ENCODE measurements at regions not wholly inside any gene's neighbourhood (a gene's known extent, or its start where the extent isn't known, plus 50 kb on each side); places are given as distances from the start of the nearest gene placed in this dataset.

DNA sequence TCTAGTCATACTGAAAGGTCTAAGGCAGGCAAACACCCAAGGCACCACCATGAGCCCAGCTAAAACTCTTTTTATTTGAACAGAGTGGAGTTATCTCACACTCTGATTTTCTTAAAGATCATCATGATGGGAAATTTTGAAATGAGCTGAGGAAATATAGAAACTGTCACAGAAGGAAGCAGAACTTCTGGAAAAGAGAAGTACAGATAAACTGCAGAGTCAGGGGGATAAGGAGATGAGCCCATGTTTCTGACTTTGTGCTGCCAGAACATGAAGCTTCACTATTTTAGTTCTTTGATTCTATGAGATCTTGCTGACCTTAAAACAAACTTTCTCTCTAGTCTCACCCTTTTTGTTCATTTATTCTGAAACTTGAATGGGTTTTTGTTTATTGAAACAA, 406.5 kb upstream of the EDIL3 start:
- H3K9me3 ChIP-seq (ENCODE audit: control insufficient read depth in 1 of 2, insufficient read depth in 1 of 2, low read length in 2 of 2), result no peaks in the 10 kb centered on the region
- no peak for ATAC-seq (ENCODE audit: poor library complexity)
- H3K27me3 ChIP-seq (ENCODE audit: control insufficient read depth in 1 of 2, insufficient read depth in 2 of 2, low read length in 2 of 2), result no peaks in the 10 kb centered on the region
- H3K4me1 ChIP-seq (ENCODE audit: insufficient read depth, low read length), result no peaks in the 10 kb centered on the region
- DNase-seq, result peak in 3 of 14 experiments; percentile 4 to 9 (median 9)
- no peak overlapping the region for H3K27ac ChIP-seq (ENCODE audit: low read depth in 1 of 2, low read length in 2 of 2)
- H3K27ac Mint-ChIP-seq, result no peak overlapping the region
- intact Hi-C loops (cut with DNase I, micrococcal nuclease), result no loop called here
- no peaks in the 10 kb centered on the region for H3K27me3 Mint-ChIP-seq
- TF ChIP-seq, protein P1, sequence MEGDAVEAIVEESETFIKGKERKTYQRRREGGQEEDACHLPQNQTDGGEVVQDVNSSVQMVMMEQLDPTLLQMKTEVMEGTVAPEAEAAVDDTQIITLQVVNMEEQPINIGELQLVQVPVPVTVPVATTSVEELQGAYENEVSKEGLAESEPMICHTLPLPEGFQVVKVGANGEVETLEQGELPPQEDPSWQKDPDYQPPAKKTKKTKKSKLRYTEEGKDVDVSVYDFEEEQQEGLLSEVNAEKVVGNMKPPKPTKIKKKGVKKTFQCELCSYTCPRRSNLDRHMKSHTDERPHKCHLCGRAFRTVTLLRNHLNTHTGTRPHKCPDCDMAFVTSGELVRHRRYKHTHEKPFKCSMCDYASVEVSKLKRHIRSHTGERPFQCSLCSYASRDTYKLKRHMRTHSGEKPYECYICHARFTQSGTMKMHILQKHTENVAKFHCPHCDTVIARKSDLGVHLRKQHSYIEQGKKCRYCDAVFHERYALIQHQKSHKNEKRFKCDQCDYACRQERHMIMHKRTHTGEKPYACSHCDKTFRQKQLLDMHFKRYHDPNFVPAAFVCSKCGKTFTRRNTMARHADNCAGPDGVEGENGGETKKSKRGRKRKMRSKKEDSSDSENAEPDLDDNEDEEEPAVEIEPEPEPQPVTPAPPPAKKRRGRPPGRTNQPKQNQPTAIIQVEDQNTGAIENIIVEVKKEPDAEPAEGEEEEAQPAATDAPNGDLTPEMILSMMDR (IDR thresholded peaks at IDR 0.05), result no peak
- H3K4me3 Mint-ChIP-seq, result no peak overlapping the region
- POLR2A ChIA-PET, result no interaction called here
- no peaks in the 10 kb centered on the region for H3K36me3 ChIP-seq (ENCODE audit: insufficient read depth, low read length)
- H3K4me3 ChIP-seq (ENCODE audit: low read length), result no peak overlapping the region
- peaks cover 3% of the 10 kb centered on the region for H3K9me3 Mint-ChIP-seq
- CTCF ChIA-PET, result interaction anchor here (0.6 kb wide), 1 partner anchor 702 kb away, joined by 3 read pairs; no protein-coding TSS in a partner anchor
- no peaks in the 10 kb centered on the region for H3K36me3 Mint-ChIP-seq (ENCODE audit: low read depth)
- H3K4me1 Mint-ChIP-seq (ENCODE audit: low read depth), result no peaks in the 10 kb centered on the region

DNA sequence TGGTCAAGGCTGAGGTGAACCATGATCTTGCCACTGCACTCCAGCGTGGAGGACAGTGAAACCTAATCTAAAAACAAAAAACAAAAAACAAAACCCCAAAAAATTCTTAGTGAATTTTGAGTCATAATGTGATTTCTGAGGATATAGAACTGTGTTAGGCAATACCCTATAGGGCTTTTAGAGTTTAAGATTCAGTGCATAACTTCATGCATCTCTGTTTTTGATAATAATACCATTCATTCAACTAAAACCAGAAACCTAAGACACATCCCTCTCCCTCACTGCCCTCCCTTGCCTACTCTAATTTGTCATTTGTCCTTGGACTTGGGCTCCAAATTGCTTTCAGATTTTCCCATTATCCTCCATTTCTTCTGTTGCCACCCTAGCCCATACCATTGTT, 405.7 kb upstream of the EDIL3 start:
- Mint-ChIP-seq H3K4me3 (no peak overlapping the region), H3K27ac (no peak overlapping the region), H3K9me3 (peaks cover 3% of the 10 kb centered on the region), H3K4me1 (ENCODE audit: low read depth) (no peaks in the 10 kb centered on the region), H3K36me3 (ENCODE audit: low read depth) (no peaks in the 10 kb centered on the region), H3K27me3 (no peaks in the 10 kb centered on the region)
- ATAC-seq (ENCODE audit: poor library complexity) (no peak), DNase-seq (no peak)
- CTCF ChIA-PET, result no interaction called here
- POLR2A ChIA-PET, result no interaction called here
- Histone ChIP-seq H3K4me3 (ENCODE audit: low read length) (no peak overlapping the region), H3K27me3 (ENCODE audit: control insufficient read depth in 1 of 2, insufficient read depth in 2 of 2, low read length in 2 of 2) (no peaks in the 10 kb centered on the region), H3K4me1 (ENCODE audit: insufficient read depth, low read length) (no peaks in the 10 kb centered on the region), H3K36me3 (ENCODE audit: insufficient read depth, low read length) (no peaks in the 10 kb centered on the region), H3K9me3 (ENCODE audit: control insufficient read depth in 1 of 2, insufficient read depth in 1 of 2, low read length in 2 of 2) (no peaks in the 10 kb centered on the region), H3K27ac (ENCODE audit: low read depth in 1 of 2, low read length in 2 of 2) (no peak overlapping the region)
- intact Hi-C loops (cut with DNase I, micrococcal nuclease), result no loop called here
- TF ChIP-seq, protein P1 (IDR thresholded peaks at IDR 0.05), result no peak

DNA sequence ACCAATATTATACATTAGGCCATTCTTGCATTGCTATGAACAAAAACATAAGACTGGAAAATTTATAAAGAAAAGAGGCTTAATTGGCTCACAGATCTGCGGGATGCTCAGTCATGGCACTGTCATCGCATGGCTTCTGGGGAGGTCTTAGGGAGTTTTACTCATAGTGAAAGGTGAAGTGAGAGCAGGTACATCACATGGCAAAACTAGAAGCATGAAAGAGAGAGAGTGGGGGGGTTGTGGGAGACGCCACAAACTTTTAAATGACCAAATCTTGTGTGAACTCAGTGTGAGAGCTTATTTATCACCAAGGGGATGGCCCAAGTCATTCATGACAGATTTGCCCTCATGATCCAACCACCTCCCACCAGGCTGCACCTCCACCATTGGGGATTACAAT, 398.3 kb upstream of the EDIL3 start:
- no peak for ATAC-seq (ENCODE audit: poor library complexity)
- TF ChIP-seq, protein P1 (IDR thresholded peaks at IDR 0.05), result no peak
- intact Hi-C loops (cut with DNase I, micrococcal nuclease), result no loop called here
- ChIA-PET POLR2A (no interaction called here), CTCF (no interaction called here)
- Histone ChIP-seq H3K4me3 (ENCODE audit: low read length) (no peak overlapping the region), H3K36me3 (ENCODE audit: insufficient read depth, low read length) (no peaks in the 10 kb centered on the region), H3K9me3 (ENCODE audit: control insufficient read depth in 1 of 2, insufficient read depth in 1 of 2, low read length in 2 of 2) (peaks cover 0 to 6% of the 10 kb centered on the region in 2 experiments), H3K27ac (ENCODE audit: low read depth in 1 of 2, low read length in 2 of 2) (no peak overlapping the region), H3K4me1 (ENCODE audit: insufficient read depth, low read length) (no peaks in the 10 kb centered on the region), H3K27me3 (ENCODE audit: control insufficient read depth in 1 of 2, insufficient read depth in 2 of 2, low read length in 2 of 2) (no peaks in the 10 kb centered on the region)
- no peaks in the 10 kb centered on the region for H3K27me3 Mint-ChIP-seq
- no peak for DNase-seq
- peaks cover 3% of the 10 kb centered on the region for H3K9me3 Mint-ChIP-seq
- no peak overlapping the region for H3K4me3 Mint-ChIP-seq
- no peaks in the 10 kb centered on the region for H3K36me3 Mint-ChIP-seq (ENCODE audit: low read depth)
- no peak overlapping the region for H3K27ac Mint-ChIP-seq
- no peaks in the 10 kb centered on the region for H3K4me1 Mint-ChIP-seq (ENCODE audit: low read depth)
